Liver (tissue), 8 donors: ENCODE measurements at regions not wholly inside any gene's neighbourhood (a gene's known extent, or its start where the extent isn't known, plus 50 kb on each side); places are given as distances from the start of the nearest gene placed in this dataset.

ENCODE experiments used
- DNase-seq: peaks from one replicate; pipeline ENCODE4 v3.0.0-alpha.2; 2017; ENCODE audit warnings: low spot score
- H3K27ac ChIP-seq, 2 donors: one replicate each; pipeline ENCODE4 v1.7.0; 2013; ENCODE audit warnings: inconsistent platforms in 2 of 2, low read length in 2 of 2, control low read depth in 1 of 2, low read depth in 1 of 2, mild to moderate bottlenecking in 1 of 2
- H3K27me3 ChIP-seq, 4 donors: one replicate each; pipeline versions ENCODE4 v1.6.1 to v1.7.0; 2013; ENCODE audit warnings: low read length in 3 of 4, inconsistent platforms in 1 of 4, mild to moderate bottlenecking in 1 of 4, moderate library complexity in 1 of 4; ENCODE audit not compliant: control insufficient read depth in 4 of 4, insufficient read depth in 4 of 4
- H3K36me3 ChIP-seq, 4 donors: one replicate each; pipeline versions ENCODE4 v1.6.1 to v1.7.0; 2013; ENCODE audit warnings: low read length in 3 of 4, mild to moderate bottlenecking in 3 of 4, low read depth in 1 of 4, moderate library complexity in 1 of 4; ENCODE audit not compliant: control insufficient read depth in 4 of 4, insufficient read depth in 3 of 4
- H3K4me1 ChIP-seq, 4 donors: one replicate each; pipeline versions ENCODE4 v1.6.1 to v1.7.0; 2013; ENCODE audit warnings: low read length in 3 of 4, mild to moderate bottlenecking in 3 of 4, moderate library complexity in 1 of 4; ENCODE audit not compliant: control insufficient read depth in 4 of 4, insufficient read depth in 4 of 4
- H3K4me3 ChIP-seq, 3 donors: one replicate each; pipeline versions ENCODE4 v1.6.1 to v1.7.0; 2013; ENCODE audit warnings: low read length in 3 of 3, control low read depth in 1 of 3, low read depth in 1 of 3, mild to moderate bottlenecking in 1 of 3
- H3K9ac ChIP-seq, 2 donors: one replicate each; pipeline ENCODE4 v1.7.0; 2013; ENCODE audit warnings: low read length in 2 of 2, mild to moderate bottlenecking in 2 of 2, moderate library complexity in 2 of 2, control low read depth in 1 of 2, low read depth in 1 of 2
- H3K9me3 ChIP-seq, 4 donors: one replicate each; pipeline versions ENCODE4 v1.6.1 to v1.7.0; 2013; ENCODE audit warnings: low read length in 3 of 4; ENCODE audit not compliant: control insufficient read depth in 4 of 4
- ATF3 ChIP-seq: IDR thresholded peaks from 2 replicates; pipeline ENCODE4 v1.6.1; 2016; ENCODE audit warnings: antibody characterized with exemption
- CTCF ChIP-seq: fragments of 150-350 bp; IDR thresholded peaks from 2 replicates; pipeline ENCODE4 v1.5.1; 2017; ENCODE audit warnings: improper control_type of control experiment, low read depth, low read length; ENCODE audit not compliant: missing input control
- EGR1 ChIP-seq, 2 donors: IDR thresholded peaks; 2 replicates each; pipeline ENCODE4 v1.6.1; 2016 to 2018; ENCODE audit warnings: antibody characterized with exemption in 2 of 2, low read depth in 2 of 2
- FOXA1 ChIP-seq: IDR thresholded peaks from 2 replicates; pipeline ENCODE4 v1.6.1; 2016; ENCODE audit warnings: antibody characterized with exemption
- FOXA2 ChIP-seq: IDR thresholded peaks from 2 replicates; pipeline ENCODE4 v1.6.1; 2016; ENCODE audit warnings: antibody characterized with exemption
- GABPA ChIP-seq, 2 donors: IDR thresholded peaks in 1 of 2; conservative IDR thresholded peaks in 1 of 2; 2 replicates each; pipeline ENCODE4 v1.6.1; 2016; ENCODE audit warnings: antibody characterized with exemption in 2 of 2, mild to moderate bottlenecking in 1 of 2, moderate library complexity in 1 of 2
- HNF4A ChIP-seq, 2 donors: conservative IDR thresholded peaks; 2 replicates each; pipeline ENCODE4 v1.6.1; 2016; ENCODE audit warnings: antibody characterized with exemption in 2 of 2, mild to moderate bottlenecking in 2 of 2
- HNF4G ChIP-seq: IDR thresholded peaks from 2 replicates; pipeline ENCODE4 v1.6.1; 2016; ENCODE audit warnings: antibody characterized with exemption
- JUND ChIP-seq, 2 donors: IDR thresholded peaks; 2 replicates each; pipeline ENCODE4 v1.6.1; 2016; ENCODE audit warnings: antibody characterized with exemption in 2 of 2
- MAX ChIP-seq: IDR thresholded peaks from 2 replicates; pipeline ENCODE4 v1.6.1; 2016; ENCODE audit warnings: antibody characterized with exemption
- NR2F2 ChIP-seq: IDR thresholded peaks from 2 replicates; pipeline ENCODE4 v1.6.1; 2016; ENCODE audit warnings: antibody characterized with exemption
- RAD21 ChIP-seq, 2 donors: IDR thresholded peaks; 2 replicates each; pipeline ENCODE4 v1.6.1; 2016; ENCODE audit warnings: antibody characterized with exemption in 2 of 2, mild to moderate bottlenecking in 2 of 2
- REST ChIP-seq: IDR thresholded peaks from 2 replicates; pipeline ENCODE4 v1.6.1; 2016; ENCODE audit warnings: antibody characterized with exemption, mild to moderate bottlenecking
- RXRA ChIP-seq, 2 donors: IDR thresholded peaks; 2 replicates each; pipeline ENCODE4 v1.6.1; 2017 to 2018; ENCODE audit warnings: antibody characterized with exemption in 2 of 2, mild to moderate bottlenecking in 1 of 2
- SP1 ChIP-seq: IDR thresholded peaks from 2 replicates; pipeline ENCODE4 v1.6.1; 2018; ENCODE audit warnings: antibody characterized with exemption, mild to moderate bottlenecking
- TAF1 ChIP-seq: conservative IDR thresholded peaks from 2 replicates; pipeline ENCODE4 v1.6.1; 2016; ENCODE audit warnings: antibody characterized with exemption, mild to moderate bottlenecking
- YY1 ChIP-seq: IDR thresholded peaks from 2 replicates; pipeline ENCODE4 v1.6.1; 2016; ENCODE audit warnings: antibody characterized with exemption, mild to moderate bottlenecking
- ZBTB33 ChIP-seq: IDR thresholded peaks from 2 replicates; pipeline ENCODE4 v1.6.1; 2016; ENCODE audit warnings: antibody characterized with exemption
- WGBS: extraction: QIAGEN DNeasy Blood & Tissue Kit; methylation state at CpG from one replicate; pipeline ENCODE4 v1.1.7; 2013; 5-methylcytosine and 5-hydroxymethylcytosine counted together
- donor health status: healthy.
- donor health status: healthy.
- donor health status: healthy.
- donor health status: healthy.
- donor health status: healthy.

- Histone ChIP-seq H3K9me3 (no peaks in the 10 kb centered on the region), H3K4me3 (no peak overlapping the region), H3K27me3 (no peaks in the 10 kb centered on the region), H3K4me1 (no peaks in the 10 kb centered on the region), H3K27ac (no peak overlapping the region), H3K36me3 (no peaks in the 10 kb centered on the region), H3K9ac (no peak overlapping the region)
- no peak for DNase-seq
- no peak for TF ChIP-seq NR2F2
- no peak for TF ChIP-seq CTCF
- TF ChIP-seq TAF1, result no peak
- no peak for TF ChIP-seq JUND (IDR thresholded peaks at IDR 0.05)
- no peak for TF ChIP-seq RAD21 (IDR thresholded peaks at IDR 0.05)
- TF ChIP-seq MAX, result no peak
- no peak for TF ChIP-seq REST
- no peak for TF ChIP-seq YY1
- TF ChIP-seq ATF3, result no peak
- TF ChIP-seq GABPA (IDR thresholded peaks at IDR 0.05 in 1 of 2, conservative IDR thresholded peaks at IDR 0.05 in 1 of 2), result no peak
- no peak for TF ChIP-seq FOXA2
- TF ChIP-seq ZBTB33, result no peak
- TF ChIP-seq HNF4A (conservative IDR thresholded peaks at IDR 0.05), result no peak
- 82% methylated on average over 2 of the region's 2 CpGs for WGBS
Observed at GRCh38 chr5:35305336-35306020, 75.2 kb upstream of the PRLR start.

GRCh38 chr5:35304291-35304690 lies 74.0 kb upstream of the PRLR start:
- WGBS, result 91% methylated on average over 1 of the region's 1 CpG
- H3K4me3 ChIP-seq, result no peak overlapping the region
- no peaks in the 10 kb centered on the region for H3K36me3 ChIP-seq
- no peaks in the 10 kb centered on the region for H3K9me3 ChIP-seq
- no peak overlapping the region for H3K9ac ChIP-seq
- no peaks in the 10 kb centered on the region for H3K27me3 ChIP-seq
- DNase-seq, result no peak
- H3K27ac ChIP-seq, result no peak overlapping the region
- H3K4me1 ChIP-seq, result no peaks in the 10 kb centered on the region
- TF ChIP-seq EGR1 (IDR thresholded peaks at IDR 0.05; ENCODE audit: low read depth in 2 of 2), result no peak
- no peak for TF ChIP-seq TAF1
- no peak for TF ChIP-seq YY1
- TF ChIP-seq HNF4G, result no peak
- no peak for TF ChIP-seq FOXA1
- TF ChIP-seq JUND (IDR thresholded peaks at IDR 0.05), result no peak
- no peak for TF ChIP-seq RAD21 (IDR thresholded peaks at IDR 0.05)
- TF ChIP-seq GABPA (IDR thresholded peaks at IDR 0.05 in 1 of 2, conservative IDR thresholded peaks at IDR 0.05 in 1 of 2), result no peak
- no peak for TF ChIP-seq SP1
- no peak for TF ChIP-seq CTCF
- no peak for TF ChIP-seq ZBTB33
- TF ChIP-seq HNF4A (conservative IDR thresholded peaks at IDR 0.05), result no peak
- TF ChIP-seq ATF3, result no peak
- no peak for TF ChIP-seq RXRA (IDR thresholded peaks at IDR 0.05)
